PC-3 (cell line): ENCODE measurements at regions not wholly inside any gene's neighbourhood (a gene's known extent, or its start where the extent isn't known, plus 50 kb on each side); places are given as distances from the start of the nearest gene placed in this dataset.
A peak's percentile ranks its signal among the peaks of the same experiment; 100 is the strongest.

Experiments used
- ATAC-seq: fragments of 200-7000 bp; cut with Tn5 transposase; 2 replicates; pipeline ENCODE4 v1.9.1; 2020; ENCODE audit warnings: mild to moderate bottlenecking, moderate library complexity
- BruUV-seq: library from RNA; stranded (reverse); fragments of 400-500 nt; replicated peaks from 2 replicates; lab custom pipeline; 2021; lab: Mats Ljungman, UMichigan
- CTCF ChIA-PET: fragments of 300-600 bp; sonication (Branson Sonifier 250); formaldehyde crosslinking; loops from one replicate; lab custom pipeline; 2022; ENCODE audit warnings: antibody characterized with exemption; lab: Charles Lee
- POLR2A ChIA-PET: fragments of 300-600 bp; sonication (Branson Sonifier 250); formaldehyde crosslinking; loops from one replicate; lab custom pipeline; 2022; ENCODE audit warnings: antibody characterized with exemption; ENCODE audit not compliant: unreplicated experiment; lab: Charles Lee
- DNase-seq: peaks from one replicate; pipeline ENCODE4 v3.0.0-alpha.2; 2015
- H2AFZ ChIP-seq: fragments of 300-600 bp; sonication (generic); 2 replicates; pipeline ENCODE4 v1.6.0; 2016; ENCODE audit warnings: antibody characterized with exemption, low read length
- H3F3A ChIP-seq: fragments of 300-600 bp; sonication (generic); one replicate; pipeline ENCODE4 v1.6.0; 2017; ENCODE audit warnings: antibody characterized with exemption, low read length, control low read depth, mild to moderate bottlenecking; ENCODE audit not compliant: unreplicated experiment
- H3K27ac ChIP-seq: fragments of 300-600 bp; sonication (generic); 2 replicates; pipeline ENCODE4 v1.5.1; 2016; ENCODE audit warnings: mild to moderate bottlenecking, low read length
- H3K27me3 ChIP-seq: fragments of 300-600 bp; sonication (generic); 2 replicates; pipeline ENCODE4 v1.6.1; 2016; ENCODE audit warnings: low read length, mixed read lengths
- H3K36me3 ChIP-seq: fragments of 300-600 bp; sonication (generic); 2 replicates; pipeline ENCODE4 v1.6.1; 2016; ENCODE audit warnings: low read depth, mixed run types, low read length, mixed read lengths
- H3K4me1 ChIP-seq: fragments of 300-600 bp; sonication (generic); 2 replicates; pipeline ENCODE4 v1.5.1; 2016; ENCODE audit warnings: low read length; ENCODE audit not compliant: insufficient read depth
- H3K4me2 ChIP-seq: fragments of 300-600 bp; sonication (generic); 2 replicates; pipeline ENCODE4 v1.6.0; 2016; ENCODE audit warnings: low read length
- H3K4me3 ChIP-seq: fragments of 300-600 bp; sonication (generic); 2 replicates; pipeline ENCODE4 v1.5.1; 2016; ENCODE audit warnings: mild to moderate bottlenecking, low read length, mixed read lengths
- H3K79me2 ChIP-seq: fragments of 300-600 bp; sonication (generic); 2 replicates; pipeline ENCODE4 v1.6.1; 2017; ENCODE audit warnings: low read length, mixed read lengths
- H3K9ac ChIP-seq: fragments of 300-600 bp; sonication (generic); 2 replicates; pipeline ENCODE4 v1.6.0; 2016; ENCODE audit warnings: mild to moderate bottlenecking, low read length
- H3K9me2 ChIP-seq: fragments of 300-600 bp; sonication (generic); replicated peaks from 2 replicates; pipeline ENCODE4 v1.6.1; 2016; ENCODE audit warnings: mixed run types, low read length, mixed read lengths
- H3K9me3 ChIP-seq: fragments of 300-600 bp; sonication (generic); 2 replicates; pipeline ENCODE4 v1.6.1; 2016; ENCODE audit warnings: low read length, mixed read lengths
- H4K20me1 ChIP-seq: fragments of 300-600 bp; sonication (generic); 2 replicates; pipeline ENCODE4 v1.6.1; 2016; ENCODE audit warnings: low read length, mixed read lengths
- EZH2 ChIP-seq: fragments of 300-600 bp; sonication (generic); IDR thresholded peaks from one replicate; pipeline ENCODE4 v1.6.1; 2017; ENCODE audit warnings: antibody characterized with exemption, mild to moderate bottlenecking, low read length; ENCODE audit not compliant: unreplicated experiment
- EZH2phosphoT487 ChIP-seq: fragments of 300-600 bp; sonication (generic); IDR thresholded peaks from 2 replicates; pipeline ENCODE4 v1.6.1; 2018; ENCODE audit warnings: mild to moderate bottlenecking, antibody characterized with exemption, low read length, borderline replicate concordance
- intact Hi-C: fragments of 100-400 bp; cut with micrococcal nuclease; formaldehyde crosslinking; loops from 2 replicates; pipeline ENCODE4 v1.9.0; 2023
- TF ChIP-seq, protein P1 (sequence below): fragments of 300-600 bp; sonication (generic); conservative IDR thresholded peaks from 2 replicates; pipeline ENCODE4 v1.5.1; 2017; ENCODE audit warnings: antibody characterized with exemption, low read depth, mild to moderate bottlenecking, low read length

DNA sequence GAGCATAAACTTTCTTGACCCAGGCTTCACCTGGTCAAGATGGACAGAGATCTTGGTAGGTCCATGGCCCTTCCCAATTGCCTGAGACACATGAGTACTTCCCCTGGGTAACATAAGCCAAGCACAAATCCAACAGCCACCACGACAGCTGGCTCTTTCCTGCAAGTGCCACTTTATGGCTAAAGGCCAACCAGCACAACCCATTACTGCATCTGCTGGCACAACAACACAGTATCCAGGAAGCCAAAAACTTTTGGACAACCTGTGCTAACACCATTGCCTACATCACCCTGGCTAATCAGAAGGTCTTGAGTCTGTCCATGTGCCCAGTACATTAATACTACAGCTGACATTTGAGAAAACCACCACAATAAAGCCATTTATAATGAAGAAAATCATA is 548.0 kb upstream of the SEMA3D start:
- H3K9ac ChIP-seq: no peak overlapping the region
- no peak overlapping the region for H3K4me2 ChIP-seq
- H3K4me1 ChIP-seq: no peaks in the 10 kb centered on the region
- no peak for DNase-seq
- H3K9me2 ChIP-seq: no peaks in the 10 kb centered on the region
- BruUV-seq: no TSS peak
- no peaks in the 10 kb centered on the region for H3F3A ChIP-seq
- ATAC-seq: no peak
- CTCF ChIA-PET: no interaction called here
- intact Hi-C loops: no loop called here
- H3K36me3 ChIP-seq: peaks cover 5% of the 10 kb centered on the region; the same call in 1 of the 2 replicates
- H3K9me3 ChIP-seq: peaks cover 6% of the 10 kb centered on the region; the same call in 1 of the 2 replicates
- no peaks in the 10 kb centered on the region for H4K20me1 ChIP-seq
- no peak for TF ChIP-seq EZH2
- TF ChIP-seq EZH2phosphoT487: no peak
- TF ChIP-seq, protein P1, sequence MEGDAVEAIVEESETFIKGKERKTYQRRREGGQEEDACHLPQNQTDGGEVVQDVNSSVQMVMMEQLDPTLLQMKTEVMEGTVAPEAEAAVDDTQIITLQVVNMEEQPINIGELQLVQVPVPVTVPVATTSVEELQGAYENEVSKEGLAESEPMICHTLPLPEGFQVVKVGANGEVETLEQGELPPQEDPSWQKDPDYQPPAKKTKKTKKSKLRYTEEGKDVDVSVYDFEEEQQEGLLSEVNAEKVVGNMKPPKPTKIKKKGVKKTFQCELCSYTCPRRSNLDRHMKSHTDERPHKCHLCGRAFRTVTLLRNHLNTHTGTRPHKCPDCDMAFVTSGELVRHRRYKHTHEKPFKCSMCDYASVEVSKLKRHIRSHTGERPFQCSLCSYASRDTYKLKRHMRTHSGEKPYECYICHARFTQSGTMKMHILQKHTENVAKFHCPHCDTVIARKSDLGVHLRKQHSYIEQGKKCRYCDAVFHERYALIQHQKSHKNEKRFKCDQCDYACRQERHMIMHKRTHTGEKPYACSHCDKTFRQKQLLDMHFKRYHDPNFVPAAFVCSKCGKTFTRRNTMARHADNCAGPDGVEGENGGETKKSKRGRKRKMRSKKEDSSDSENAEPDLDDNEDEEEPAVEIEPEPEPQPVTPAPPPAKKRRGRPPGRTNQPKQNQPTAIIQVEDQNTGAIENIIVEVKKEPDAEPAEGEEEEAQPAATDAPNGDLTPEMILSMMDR: no peak
- no peak overlapping the region for H3K27ac ChIP-seq
- H2AFZ ChIP-seq: no peak overlapping the region
- H3K79me2 ChIP-seq: no peaks in the 10 kb centered on the region
- H3K4me3 ChIP-seq: no peak overlapping the region
- no peaks in the 10 kb centered on the region for H3K27me3 ChIP-seq
- POLR2A ChIA-PET: no interaction called here

DNA sequence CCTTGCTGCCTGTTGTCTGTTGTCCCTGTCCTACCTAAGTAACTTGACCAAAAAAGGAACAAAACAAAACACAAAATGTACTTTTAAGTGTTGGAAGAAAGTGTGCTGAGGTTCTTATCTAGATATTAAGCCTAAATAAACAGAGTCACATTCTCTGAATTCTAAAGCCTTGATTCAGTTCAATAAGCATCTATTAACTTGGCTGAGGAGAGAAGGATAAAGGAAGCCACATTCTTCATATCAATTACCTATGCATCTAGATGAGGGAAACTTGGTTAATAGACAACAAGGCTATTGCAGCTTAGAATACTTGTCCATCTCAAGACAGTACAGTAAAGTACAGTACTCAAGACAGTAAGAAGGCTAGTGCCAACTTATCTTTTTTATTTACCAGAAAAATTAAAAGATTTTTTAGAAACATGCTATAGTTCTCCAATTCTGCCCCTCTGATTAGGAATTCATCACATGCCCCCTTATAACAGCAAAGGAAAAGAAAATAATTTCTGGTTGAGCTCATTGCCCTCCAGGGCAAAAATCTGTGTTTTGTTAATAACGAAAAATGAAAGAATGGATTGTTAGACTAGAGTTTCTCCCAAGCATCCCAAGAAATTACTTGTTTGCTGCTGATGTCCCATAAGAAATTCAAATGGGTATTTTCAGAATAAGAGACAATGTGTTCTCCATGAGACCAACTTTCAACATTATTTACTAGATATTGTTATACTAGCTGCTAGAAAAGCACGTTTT is 546.5 kb upstream of the SEMA3D start:
- POLR2A ChIA-PET: no interaction called here
- TF ChIP-seq, protein P1: no peak
- no peak for TF ChIP-seq EZH2phosphoT487
- TF ChIP-seq EZH2: no peak
- Histone ChIP-seq H3K9me3 (peaks cover 6% of the 10 kb centered on the region; the same call in 1 of the 2 replicates), H3K27me3 (no peaks in the 10 kb centered on the region), H3K36me3 (peaks cover 5% of the 10 kb centered on the region; the same call in 1 of the 2 replicates), H2AFZ (no peak overlapping the region), H3K4me2 (no peak overlapping the region), H3K9me2 (no peaks in the 10 kb centered on the region), H3K79me2 (no peaks in the 10 kb centered on the region), H3F3A (no peaks in the 10 kb centered on the region), H4K20me1 (no peaks in the 10 kb centered on the region), H3K4me3 (no peak overlapping the region), H3K9ac (no peak overlapping the region), H3K4me1 (no peaks in the 10 kb centered on the region), H3K27ac (no peak overlapping the region)
- DNase-seq (peak; percentile 19), ATAC-seq (peak; percentile 18; the same call in 1 of the 2 replicates)
- intact Hi-C loops: no loop called here
- no TSS peak for BruUV-seq
- CTCF ChIA-PET: no interaction called here

DNA sequence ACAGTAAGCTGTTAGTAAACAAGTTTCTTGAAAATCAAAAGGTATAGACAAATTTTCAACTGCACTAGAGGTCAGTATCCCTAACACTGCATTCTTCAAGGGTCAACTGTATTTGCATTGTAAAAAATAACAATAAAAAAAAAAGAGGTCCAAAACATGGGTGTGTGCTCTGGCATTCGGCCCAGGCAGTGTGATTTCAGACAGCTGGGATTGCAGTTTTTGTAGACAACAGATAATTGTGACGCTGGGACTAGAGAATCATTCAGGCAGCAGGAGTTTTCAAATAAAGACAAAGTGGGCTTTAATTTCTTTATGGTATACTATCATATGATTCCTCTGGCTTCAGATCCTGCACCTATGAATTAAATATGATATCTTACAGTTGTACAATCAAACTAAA is 543.2 kb upstream of the SEMA3D start:
- no peaks in the 10 kb centered on the region for H3K9me2 ChIP-seq
- POLR2A ChIA-PET: no interaction called here
- TF ChIP-seq EZH2phosphoT487 (no peak), EZH2 (no peak)
- TF ChIP-seq, protein P1: no peak
- H3K27me3 ChIP-seq: no peaks in the 10 kb centered on the region
- no peak overlapping the region for H3K27ac ChIP-seq
- H3F3A ChIP-seq: no peaks in the 10 kb centered on the region
- ATAC-seq (peak; percentile 33), DNase-seq (peak; percentile 20)
- no peaks in the 10 kb centered on the region for H4K20me1 ChIP-seq
- CTCF ChIA-PET: no interaction called here
- no peak overlapping the region for H3K9ac ChIP-seq
- H3K9me3 ChIP-seq: no peaks in the 10 kb centered on the region
- no peaks in the 10 kb centered on the region for H3K36me3 ChIP-seq
- H2AFZ ChIP-seq: no peak overlapping the region
- H3K4me1 ChIP-seq: no peaks in the 10 kb centered on the region
- no peak overlapping the region for H3K4me3 ChIP-seq
- H3K79me2 ChIP-seq: no peaks in the 10 kb centered on the region
- H3K4me2 ChIP-seq: no peak overlapping the region
- intact Hi-C loops: no loop called here
- no TSS peak for BruUV-seq
